Activated CD4-positive, alpha-beta T cell treated with anti-CD3 and anti-CD28 coated beads, Interleukin-2, amount 50 U/mL, for 48 hours (primary cell): ENCODE measurements at regions not wholly inside any gene's neighbourhood (a gene's known extent, or its start where the extent isn't known, plus 50 kb on each side); places are given as distances from the start of the nearest gene placed in this dataset.
A peak's percentile ranks its signal among the peaks of the same experiment; 100 is the strongest.

Source experiments
- DNase-seq, 2 experiments: peaks; one replicate each; pipeline ENCODE4 v3.0.0-alpha.2; 2020

GRCh38 chr14:53539489-53540126, 386.5 kb upstream of the DDHD1 start:
- DNase-seq = peak; percentile 60 to 69

- DNase-seq = no peak
Observed at GRCh38 chr14:53538316-53538881, 385.3 kb upstream of the DDHD1 start.

GRCh38 chr14:53537422-53538315, 384.5 kb upstream of the DDHD1 start:
- no peak for DNase-seq

- no peak for DNase-seq
Observed at GRCh38 chr14:53536446-53536845, 383.3 kb upstream of the DDHD1 start.

GRCh38 chr14:53534841-53535240, 381.7 kb upstream of the DDHD1 start:
- no peak for DNase-seq

- DNase-seq = no peak
Observed at GRCh38 chr14:53533384-53533970, 380.4 kb upstream of the DDHD1 start.

GRCh38 chr14:53532853-53533252, 379.7 kb upstream of the DDHD1 start:
- DNase-seq = no peak

GRCh38 chr14:53531730-53532129, 378.6 kb upstream of the DDHD1 start:
- DNase-seq = no peak

GRCh38 chr14:53531156-53531555, 378.0 kb upstream of the DDHD1 start:
- DNase-seq = no peak

- DNase-seq = no peak
Observed at GRCh38 chr14:53529519-53529918, 376.4 kb upstream of the DDHD1 start.

- DNase-seq = no peak
Observed at GRCh38 chr14:53528185-53528671, 375.1 kb upstream of the DDHD1 start.

- no peak for DNase-seq
Observed at GRCh38 chr14:53526200-53526599, 373.1 kb upstream of the DDHD1 start.

GRCh38 chr14:53525608-53526007, 372.5 kb upstream of the DDHD1 start:
- no peak for DNase-seq

- DNase-seq = no peak
Observed at GRCh38 chr14:53524391-53524790, 371.3 kb upstream of the DDHD1 start.

- no peak for DNase-seq
Observed at GRCh38 chr14:53523226-53523625, 370.1 kb upstream of the DDHD1 start.

- no peak for DNase-seq
Observed at GRCh38 chr14:53520078-53520928, 367.2 kb upstream of the DDHD1 start.

GRCh38 chr14:53519137-53519536, 366.0 kb upstream of the DDHD1 start:
- no peak for DNase-seq

GRCh38 chr14:53517270-53517960, 364.3 kb upstream of the DDHD1 start:
- DNase-seq = no peak

GRCh38 chr14:53516261-53516774, 363.2 kb upstream of the DDHD1 start:
- no peak for DNase-seq

GRCh38 chr14:53515276-53515675, 362.2 kb upstream of the DDHD1 start:
- DNase-seq = no peak

- no peak for DNase-seq
Observed at GRCh38 chr14:53514197-53514596, 361.1 kb upstream of the DDHD1 start.
